ENCODE measurements at regions not wholly inside any gene's neighbourhood (a gene's known extent, or its start where the extent isn't known, plus 50 kb on each side); places are given as distances from the start of the nearest gene placed in this dataset.

DNA sequence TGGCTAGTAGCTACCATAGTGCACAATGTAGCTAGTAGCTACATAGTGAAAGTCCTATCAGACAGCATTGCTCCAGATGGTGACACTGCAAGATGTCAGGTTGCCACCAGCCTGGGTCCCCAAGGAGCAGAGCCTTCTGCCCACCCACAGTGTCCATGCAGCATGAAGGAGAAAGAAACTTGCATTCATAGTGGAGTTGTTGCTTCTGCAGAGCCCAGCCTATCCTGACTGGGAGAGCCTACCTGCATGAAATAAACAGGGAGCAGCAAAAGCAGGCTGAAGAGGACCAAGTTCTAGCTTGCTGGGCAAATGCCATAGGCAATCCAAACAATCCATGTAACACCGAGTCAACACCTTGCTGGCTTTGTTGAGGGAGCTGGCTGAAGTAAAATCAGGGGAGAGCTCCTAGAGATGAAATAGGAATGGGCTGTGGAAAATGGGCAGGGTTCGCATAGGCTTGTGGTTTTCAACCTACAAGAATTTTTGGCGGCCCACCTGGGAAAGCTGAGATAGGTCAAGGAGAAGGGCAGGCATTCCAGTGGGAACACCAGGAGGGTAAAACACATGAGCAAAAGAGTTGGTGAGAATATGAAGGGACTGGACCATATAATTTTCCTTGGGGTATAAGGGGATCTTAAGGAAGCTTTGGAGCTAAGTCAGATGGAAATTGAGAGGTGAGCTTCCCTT, 195.8 kb downstream of the CYP26B1 start:
- no peak for DNase-seq

DNA sequence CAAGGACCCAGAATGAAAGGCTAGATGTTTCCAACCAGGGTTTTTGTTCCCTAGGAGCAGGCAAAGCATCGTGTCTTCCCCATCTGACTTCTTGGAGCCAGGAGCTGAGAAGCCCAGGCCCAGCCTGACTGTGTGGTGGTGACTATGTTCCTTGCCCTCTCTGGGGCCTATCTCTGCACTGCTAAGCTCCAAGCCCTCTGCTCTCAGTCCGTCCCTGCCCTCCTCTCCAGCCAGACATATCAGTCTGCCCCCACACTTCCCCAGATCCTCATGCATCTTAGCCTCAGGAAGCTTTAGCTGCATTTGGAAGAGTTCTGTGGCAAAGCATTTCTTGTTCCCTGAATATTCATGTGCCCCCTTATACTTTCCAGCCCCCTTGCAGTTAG, 196.6 kb downstream of the CYP26B1 start:
- no peak for DNase-seq

DNA sequence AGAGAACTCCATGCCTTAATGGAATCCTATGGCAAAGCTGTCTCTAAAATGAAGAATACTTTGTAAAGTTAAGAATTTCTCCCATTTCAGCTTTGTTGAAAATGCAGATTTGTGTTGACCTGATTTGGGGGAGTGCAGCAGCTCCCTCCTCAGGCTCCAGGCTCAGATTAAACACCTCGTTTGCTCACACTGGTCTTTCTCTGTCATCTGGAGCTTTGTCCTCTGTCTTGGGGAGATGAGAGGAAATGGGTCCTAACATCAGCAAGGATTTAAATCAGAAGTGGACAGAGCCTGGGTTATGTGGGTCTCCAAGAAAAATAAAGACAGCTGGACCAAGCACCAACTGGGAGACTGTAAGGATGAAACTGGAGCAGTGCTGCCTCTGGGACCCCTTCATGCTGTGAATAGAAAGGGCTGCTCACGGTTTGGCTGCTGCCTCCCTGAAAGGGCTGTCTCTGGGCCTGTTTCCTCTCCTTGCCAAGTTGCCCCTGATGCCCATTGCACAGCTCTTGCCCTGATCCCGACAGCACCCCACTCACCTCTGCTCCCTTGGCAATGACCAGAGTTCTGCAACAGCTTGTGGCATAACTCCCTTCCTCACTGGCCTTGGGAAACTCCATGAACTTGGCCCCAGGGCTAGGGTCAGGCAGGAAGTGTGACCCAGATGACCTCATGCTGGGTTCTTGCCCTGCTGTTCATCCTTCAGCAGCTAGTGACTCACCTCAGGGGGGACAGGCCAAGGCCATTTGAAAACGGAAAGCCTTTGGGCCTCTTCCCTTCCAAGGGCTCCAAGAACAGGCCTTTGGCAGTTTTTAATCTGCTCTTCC, 197.2 kb downstream of the CYP26B1 start:
- DNase-seq: no peak

DNA sequence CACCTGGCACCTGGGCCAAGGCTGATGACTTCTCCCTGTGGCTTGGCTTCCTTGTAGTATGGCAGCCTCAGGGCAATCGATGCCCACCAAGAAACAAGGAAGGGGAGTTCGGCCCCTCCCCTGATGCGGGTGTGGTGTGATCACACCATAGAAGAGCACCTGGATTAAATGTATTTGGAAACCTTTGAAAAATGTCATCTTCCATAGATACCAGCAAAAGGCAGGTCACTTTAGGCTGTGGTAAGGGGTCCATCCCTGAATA, 198.2 kb downstream of the CYP26B1 start:
- DNase-seq: no peak

DNA sequence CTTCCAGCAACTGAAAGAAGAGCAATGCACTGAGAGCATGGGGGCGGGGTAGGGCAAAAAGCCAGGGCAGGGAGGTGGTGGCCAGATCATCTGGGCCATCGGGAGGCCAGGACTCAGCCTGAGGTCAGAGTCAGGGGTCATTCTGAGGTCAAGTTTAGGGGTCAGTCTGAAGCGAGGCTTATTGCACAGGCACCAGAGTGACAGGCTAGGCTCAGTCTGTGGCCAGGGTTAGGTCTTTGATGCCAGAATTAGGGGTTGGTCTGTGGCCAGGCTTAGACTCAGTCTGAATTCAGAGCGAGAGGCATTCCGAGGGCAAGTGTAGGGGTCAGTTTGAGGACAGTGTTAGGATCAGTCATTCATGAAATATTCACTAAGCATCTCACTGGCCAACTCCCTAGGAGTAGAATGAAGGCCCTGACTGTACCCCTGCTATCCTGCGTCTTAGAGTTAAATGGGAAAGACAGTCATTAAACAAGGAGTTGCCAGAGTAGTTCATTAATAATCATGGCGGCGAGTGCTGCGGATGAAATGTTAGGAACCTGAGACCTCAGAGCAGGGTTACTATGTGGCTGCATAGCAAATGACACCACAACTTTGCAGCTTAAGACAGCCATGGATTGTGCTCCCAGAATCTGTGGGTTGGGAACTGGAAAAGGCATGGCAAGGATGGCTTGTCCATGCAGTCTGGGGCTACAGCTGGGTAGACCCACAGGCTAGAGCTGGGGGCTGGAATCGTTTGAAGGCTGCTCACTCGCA, 198.7 kb downstream of the CYP26B1 start:
- no peak for DNase-seq

DNA sequence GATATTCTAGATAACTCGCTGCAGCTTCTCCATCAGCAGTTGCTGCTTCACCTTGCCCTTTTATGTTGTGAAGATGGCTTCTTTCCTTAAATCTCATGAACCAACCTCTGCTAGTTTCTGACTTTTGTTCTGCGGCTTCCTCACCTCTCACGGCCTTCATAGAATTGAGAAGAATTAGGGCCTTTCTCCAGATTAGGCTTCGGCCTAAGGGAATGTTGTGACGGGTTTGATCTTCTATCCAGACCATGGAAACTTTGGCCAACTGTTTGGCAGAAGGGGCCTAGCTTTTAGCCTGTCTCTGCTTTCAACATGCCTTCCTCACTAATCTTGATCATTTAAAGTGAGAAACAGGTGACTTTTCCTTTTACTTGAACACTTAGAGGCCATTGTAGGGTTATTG, 199.9 kb downstream of the CYP26B1 start:
- DNase-seq: no peak

DNA sequence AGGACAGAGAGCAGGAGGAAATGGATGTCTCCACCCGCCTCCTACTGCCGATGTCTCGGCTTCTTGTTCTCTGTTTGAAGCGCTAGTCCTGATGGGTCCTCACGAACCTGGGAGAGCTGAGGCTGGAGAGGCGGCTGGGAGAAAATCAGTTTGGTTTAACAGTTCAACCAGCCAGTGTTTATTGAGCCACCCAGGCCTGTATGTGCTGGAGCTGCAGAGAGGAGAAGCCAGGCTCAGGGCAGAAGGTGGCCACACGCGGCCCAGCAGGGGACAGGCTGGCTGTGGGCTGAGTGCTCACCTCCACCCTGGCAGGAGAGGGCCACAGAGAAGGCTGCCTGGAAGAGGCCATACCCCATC, 202.1 kb downstream of the CYP26B1 start:
- no peak for DNase-seq

DNA sequence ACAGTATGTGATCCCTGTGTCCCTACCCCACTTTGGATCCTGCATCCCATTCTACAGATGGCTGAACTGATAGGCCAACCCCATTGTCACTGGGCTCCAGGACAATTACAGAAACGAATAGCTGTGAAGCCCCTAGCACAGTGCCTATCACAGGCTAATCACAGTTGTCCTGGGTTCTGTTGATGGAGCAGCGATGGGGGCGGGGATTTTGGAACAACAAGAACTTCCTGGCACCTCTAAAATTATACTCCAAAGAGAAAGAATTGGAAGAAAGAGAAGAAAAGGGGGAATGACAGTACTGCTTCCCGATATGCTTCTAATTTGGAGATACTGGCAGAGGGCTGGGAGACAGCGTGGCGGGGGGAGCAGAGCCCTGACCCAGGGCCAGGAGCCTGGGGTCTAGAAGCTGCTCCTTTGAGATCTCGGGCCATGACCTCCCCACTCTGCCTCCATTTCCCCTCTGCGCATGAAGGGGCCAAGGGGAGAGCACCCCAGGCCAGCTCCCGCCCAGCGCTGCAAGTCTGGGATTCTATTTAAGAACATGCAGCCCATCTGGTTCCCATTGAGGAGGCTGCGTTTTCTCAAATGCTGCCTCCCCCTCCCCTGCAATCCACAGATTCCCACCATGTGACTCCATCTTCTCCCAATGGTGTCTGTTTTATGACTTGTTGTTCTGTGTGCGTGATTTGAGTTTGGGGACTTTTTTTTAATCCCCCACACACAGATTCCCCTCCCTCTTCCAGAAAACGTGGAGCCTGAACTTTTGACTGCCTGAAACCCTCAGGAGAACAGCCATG, 202.7 kb downstream of the CYP26B1 start:
- no peak for DNase-seq

DNA sequence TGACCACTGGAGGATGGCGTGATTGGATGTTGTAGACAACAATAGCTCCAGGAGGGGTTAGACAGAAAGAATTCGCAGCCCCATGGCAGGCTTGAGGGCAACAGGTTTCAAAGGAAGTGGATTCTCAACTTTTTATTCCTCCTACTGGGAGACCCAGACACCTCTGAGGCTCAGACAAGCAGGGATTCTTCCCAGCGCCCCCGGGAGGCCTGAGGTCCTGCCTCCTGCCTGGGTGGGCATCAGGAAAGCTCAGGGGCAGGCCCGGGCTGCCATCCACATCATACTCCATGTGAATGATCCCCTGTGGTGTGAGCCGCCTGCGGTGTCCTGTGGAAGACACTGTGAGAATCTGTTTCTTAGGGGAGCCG, 203.5 kb downstream of the CYP26B1 start:
- no peak for DNase-seq

DNA sequence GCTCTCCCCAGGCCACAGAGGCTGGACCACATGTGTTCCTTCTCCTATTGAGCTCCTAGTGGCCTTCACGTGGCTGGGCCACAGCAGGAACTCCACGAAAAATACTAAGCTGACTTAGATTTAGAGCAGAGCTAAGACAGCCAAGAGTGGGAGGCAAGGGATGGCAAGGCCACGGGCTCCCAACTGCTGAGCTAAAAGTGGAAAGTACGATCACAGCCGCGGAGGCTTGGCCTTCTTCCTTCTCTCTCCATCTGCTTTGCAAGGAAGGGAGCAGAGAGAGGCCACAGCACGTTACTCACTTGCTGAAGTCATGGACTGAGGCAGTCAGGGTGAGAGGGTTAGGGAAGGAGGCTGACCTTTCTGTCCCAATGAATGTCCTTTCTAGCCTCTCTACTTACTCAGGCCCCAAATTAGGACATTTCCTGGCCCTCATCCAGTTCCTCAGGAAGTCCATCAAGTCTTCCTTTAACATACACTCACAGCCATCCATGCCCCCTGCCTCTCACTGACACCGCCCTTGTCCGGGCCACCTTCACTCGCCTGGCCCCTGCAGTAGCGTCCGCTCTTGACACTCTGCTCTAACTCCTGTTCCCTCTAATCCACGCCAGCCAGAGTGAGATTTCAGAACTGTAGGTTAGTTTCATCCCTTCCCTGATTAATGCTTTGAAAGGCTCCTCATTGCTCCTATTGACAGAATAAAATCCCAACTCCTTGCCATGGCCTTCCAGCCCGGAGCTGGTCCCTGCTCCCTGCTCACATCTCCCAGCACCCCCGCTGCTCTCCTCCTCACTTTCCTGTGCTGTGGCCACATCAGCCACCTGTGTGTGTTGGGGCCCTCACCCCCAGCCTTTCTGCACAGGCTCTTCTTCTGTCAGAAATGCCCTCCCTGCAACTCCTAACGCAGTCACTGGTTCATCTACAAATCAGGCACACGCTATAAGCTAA, 204.2 kb downstream of the CYP26B1 start:
- no peak for DNase-seq

DNA sequence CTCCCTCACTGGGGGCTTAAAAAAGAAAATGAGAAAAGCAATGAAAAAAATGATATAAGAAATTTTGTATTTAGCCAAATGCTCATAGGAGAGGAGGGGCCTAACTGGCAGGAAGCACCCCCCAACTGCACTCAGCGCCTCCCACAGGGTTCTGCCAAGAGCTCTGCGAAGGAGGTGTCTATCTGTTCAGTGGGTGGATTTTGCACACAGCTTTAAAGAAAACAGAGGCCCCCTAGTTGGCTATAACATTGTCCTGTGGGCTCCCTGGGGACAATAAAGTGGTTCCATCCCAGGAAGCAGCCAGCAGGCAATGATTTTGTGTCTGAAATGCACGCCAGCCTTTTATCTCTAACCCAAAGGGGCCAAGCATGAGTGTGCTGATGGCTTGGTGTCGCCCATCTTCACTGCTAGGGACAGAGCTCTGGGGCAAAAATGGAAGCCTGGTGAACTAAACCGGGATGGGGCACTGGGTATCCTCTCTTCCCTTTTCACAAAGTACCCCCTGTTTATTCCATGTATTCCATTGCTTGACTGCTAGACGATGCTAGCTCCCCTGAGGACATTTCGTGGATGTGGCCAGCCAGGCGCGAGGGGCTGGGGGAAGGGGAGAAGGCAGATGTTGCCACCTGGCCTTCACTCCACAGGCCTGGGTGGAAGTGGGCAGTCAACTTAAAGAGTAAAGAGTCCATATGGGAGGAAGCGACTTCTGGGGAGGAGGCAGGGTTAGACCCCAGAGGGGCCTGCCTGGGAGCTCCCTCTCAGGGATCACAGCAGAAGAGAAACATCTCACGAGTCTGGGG, 205.7 kb downstream of the CYP26B1 start:
- no peak for DNase-seq

DNA sequence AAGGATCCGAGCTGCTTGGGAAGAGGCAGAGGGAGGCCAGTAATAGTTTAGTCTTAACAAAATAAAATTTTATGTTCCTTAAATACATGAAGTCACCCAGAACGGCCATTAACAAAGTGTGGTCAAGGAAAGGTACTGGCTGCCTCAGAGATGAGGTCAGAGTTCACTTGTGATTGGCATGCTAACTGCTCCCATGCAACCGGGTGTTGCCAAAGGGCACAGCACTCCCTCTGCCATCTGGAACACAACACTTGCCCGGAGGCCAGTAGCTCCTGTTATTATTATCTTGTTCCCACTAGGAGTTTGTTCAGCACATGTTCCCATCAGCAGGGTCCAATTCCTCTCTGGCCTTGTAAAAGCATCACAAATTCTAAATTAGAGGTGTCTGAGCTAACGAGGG, 207.0 kb downstream of the CYP26B1 start:
- DNase-seq: no peak

DNA sequence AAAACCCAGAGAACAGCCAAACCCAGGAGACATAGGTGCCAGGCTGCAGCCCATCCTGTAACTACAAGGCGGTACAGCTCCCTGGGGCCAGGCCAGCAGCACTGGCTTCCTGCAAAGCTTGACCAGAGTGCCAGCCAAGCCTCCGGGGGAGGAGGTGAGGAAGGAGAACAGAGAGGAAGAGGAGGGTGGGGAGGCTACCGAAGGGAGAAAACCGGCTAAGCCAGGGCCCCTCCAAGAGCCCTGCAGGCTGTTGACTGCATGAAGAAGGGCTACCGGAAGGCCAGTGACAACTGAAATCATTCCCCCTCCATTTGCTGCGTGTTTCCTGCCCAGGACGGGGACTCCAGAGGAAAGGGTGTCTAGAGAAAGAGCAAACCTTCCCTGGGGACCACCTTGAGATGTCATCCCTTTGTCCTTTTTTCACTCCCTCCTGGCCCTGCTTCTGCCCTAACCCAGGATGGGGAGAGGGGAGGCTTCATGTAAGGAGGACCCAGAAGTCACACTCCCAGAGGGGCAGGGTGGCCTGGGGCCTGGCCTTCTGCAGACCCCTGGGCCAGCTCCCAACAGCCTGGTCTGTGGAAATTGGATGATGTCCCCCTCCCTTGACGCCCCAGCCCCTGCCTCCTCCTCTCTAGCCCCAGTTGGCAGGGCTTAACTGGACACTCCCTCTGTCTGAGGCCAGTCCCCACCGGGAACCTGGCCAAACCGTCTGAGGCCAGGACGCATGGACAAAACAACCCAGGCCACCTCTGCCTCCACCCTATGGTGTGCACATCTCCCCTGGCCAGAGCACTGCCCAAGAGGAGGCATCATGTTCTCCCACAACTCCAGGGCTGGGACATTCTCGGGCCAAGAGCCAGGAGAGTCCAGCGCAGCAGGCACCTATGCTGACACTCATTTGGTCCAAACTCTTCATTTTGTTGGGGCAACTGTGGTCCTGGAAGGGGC, 207.8 kb downstream of the CYP26B1 start:
- no peak for DNase-seq

DNA sequence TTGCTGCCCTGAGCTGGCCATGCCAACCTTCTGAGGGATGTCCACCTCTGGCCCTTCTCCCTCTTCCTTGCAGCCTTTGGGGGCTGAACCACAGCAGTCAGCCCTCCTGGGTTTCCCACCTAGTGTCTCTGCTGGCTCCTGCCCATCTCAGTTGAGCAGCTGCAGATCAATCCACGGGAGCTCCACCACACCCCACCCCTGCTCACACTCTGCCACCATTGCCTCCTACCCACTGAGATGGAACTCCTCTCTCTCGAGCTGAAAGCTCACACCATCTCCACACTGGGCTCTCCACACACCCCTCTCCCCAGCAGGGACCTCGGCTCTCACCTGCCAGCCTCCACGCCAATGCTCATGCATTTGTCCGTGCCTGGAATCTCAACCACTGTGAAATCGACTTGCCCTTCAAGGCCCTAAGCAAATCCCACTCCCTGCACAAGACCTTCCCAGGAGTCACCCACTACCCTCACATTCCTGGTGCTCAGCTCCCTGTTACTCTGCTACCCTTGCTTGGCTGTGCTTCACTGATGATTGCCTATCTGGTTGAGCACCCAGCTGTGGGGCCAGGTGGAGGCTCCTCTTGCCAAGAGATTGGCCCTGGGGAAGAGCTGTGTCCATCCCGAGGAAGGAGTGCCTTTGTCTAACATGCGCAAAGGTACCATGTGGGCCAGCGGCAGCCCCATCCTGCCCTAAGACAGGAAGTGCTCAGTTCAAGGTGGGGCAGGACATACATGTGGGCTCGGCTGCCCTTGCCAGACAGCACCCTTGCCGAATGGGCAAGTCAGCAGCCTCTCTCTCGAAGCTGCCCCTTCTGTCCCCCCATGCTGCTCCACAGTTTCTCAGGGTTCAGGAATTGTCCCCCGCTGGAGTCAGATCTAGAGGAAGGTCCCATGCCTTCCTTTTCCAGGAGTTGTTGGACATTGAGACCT, 208.7 kb downstream of the CYP26B1 start:
- DNase-seq: no peak

DNA sequence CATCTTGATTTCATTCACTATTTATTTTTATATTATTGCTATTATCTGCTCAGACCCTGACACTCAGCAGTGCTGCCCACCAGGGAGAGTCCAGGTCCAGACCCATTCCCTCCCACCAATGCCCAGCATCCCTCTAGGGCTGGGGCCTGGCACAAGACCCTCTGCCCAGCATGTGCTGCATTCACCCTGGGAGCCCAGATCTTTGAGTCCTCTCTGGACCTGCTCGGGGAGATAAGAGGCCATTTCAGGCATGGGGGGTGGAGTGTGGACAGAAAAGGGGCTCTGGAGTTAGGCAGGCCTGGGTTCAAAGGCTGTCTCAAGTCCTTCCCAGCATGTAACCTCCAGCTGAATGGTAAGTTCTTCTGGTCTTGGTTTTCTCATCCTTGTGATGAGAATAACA, 209.6 kb downstream of the CYP26B1 start:
- no peak for DNase-seq

DNA sequence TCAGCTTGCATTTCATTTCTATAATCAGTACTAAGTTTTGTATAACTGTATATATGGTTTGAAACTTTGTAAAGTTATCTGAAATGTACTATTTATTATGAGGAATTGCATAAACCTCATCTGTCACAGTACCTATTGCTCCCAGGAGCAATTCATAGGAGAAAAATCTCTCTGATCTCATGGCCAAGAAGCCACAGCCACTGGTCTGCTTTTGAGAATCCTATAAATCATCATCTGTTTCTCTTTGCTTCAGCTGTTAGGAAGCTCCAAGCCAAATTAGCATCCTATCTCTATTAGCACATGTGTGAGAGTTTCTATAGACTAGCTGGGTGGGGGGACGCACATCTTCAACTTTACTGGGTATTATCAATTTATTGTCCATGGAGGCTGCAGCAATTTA, 210.3 kb downstream of the CYP26B1 start:
- no peak for DNase-seq

DNA sequence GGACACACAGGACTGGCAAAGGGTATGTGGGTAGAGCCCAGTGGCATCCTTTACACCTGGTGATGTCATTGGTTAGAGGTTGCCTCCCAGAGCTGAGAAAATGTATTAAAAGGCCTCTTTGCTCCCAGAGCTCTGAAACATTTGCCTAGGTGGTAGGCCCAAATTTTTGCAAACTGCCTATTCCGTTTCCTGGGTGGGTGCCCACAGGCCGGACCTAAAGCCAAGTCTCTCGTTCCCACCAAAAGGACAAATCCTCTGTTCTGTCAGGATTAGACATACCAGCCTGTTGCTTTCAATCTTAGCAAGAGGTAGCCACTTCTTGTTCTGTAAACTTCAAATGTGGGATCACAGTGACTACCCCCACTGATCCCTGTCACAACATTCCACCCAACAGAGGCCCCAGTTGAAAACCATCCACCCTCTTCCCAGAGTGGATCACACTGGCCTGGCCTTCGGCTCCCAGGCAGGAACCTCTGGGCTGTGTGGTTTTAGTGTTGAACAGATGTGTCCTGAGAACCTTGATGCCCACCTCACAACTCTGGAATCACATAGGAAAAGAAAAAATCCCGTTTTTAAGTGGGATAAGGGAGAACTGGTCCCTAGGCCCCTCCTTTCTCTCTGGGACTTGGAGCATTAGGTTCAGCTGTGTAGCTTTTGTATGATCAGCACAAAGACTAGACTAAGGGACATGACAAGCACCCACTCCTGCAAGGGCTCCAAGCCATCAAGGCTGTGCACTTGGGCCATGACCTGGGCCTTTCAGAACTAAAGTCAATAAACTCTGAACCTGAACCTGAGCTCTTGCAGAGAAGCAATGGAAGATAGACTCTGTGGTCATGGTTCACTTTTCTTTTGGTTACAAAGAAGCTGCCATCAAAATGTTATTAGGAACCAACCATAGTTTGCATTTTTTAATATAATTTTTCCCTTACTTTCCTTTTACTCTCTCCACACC, 211.3 kb downstream of the CYP26B1 start:
- DNase-seq: no peak
